Erythroblast (primary cell): ENCODE measurements at regions not wholly inside any gene's neighbourhood (a gene's known extent, or its start where the extent isn't known, plus 50 kb on each side); places are given as distances from the start of the nearest gene placed in this dataset.

Experiments
- GATA1 ChIP-seq: IDR thresholded peaks from 2 replicates; pipeline ENCODE4 v1.6.1; 2011; ENCODE audit warnings: low read depth, mild to moderate bottlenecking, control low read depth, low read length, moderate library complexity
- POLR2A ChIP-seq: IDR thresholded peaks from 2 replicates; pipeline ENCODE4 v1.6.1; 2011; ENCODE audit warnings: mild to moderate bottlenecking, low read length

DNA sequence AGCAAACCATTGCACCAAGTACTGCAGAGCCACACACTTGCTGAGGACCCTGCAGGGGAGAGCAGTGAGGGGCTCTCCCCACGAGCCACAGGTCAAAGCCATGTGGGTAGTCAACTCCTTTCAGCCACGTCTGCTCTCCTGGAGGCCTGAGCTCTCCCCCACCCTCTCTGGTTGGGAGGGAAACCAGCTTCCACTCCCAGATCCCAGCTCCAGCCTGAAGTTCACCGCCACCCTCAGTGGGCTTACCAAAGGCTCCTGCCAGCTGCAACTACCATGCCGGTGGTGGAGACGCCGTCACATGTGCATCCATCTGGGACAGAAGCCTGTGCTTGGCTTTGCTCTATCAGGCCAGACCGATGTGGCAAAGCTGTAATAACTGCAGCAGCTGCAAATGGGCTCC is 521.5 kb upstream of the RAB6C start:
- TF ChIP-seq POLR2A (no peak), GATA1 (no peak)
